ENCODE measurements at regions not wholly inside any gene's neighbourhood (a gene's known extent, or its start where the extent isn't known, plus 50 kb on each side); places are given as distances from the start of the nearest gene placed in this dataset.

DNA sequence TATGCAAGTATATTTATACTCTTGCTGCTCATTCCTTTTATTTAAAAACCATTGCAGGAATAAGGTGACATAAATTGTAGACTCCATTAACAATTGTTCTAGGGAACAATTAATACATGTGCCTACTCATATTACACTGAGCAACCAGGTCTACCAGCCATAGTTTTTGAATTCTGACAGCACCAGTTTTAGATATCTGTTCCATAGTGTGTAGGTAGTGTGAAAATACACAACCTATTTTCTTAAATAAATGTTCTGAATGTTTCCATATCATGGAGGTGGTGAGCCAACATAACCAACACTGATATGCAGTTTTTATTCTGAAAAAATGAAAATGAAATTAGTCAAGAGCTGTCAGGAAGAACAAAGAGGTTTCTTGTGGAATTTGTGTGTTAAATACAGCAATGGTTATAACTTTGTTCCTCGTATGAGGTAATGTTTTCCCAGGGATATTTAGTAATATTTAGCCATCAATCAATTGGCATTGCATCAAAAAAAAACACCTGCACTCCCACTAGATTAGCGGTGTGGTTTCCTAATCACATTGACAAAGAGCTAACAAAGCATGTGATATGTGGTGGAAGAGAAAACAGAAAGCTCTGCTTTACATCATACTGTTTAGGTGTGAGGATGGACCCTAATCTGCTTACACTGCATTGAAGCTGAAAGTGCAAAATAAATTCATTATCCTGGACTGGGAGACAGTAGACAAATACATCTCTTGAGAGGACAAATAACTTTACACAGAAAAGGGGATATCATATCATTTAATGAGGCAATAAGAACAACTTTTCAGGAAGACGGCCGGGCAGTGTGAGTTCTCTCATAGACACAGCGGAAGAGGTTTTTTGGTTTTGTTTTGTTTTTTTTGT lies 369.5 kb upstream of the THBS1 start:
- no peaks in the 10 kb centered on the region for H3K36me3 ChIP-seq (ENCODE audit: insufficient read depth, low read length)
- H3K27me3 ChIP-seq (ENCODE audit: insufficient read depth, low read length), result no peaks in the 10 kb centered on the region
- no peaks in the 10 kb centered on the region for H3K9me2 ChIP-seq (ENCODE audit: low read depth, low read length)
- H3K79me2 ChIP-seq (ENCODE audit: insufficient read depth, low read length), result no peaks in the 10 kb centered on the region
- no peak overlapping the region for H2AFZ ChIP-seq (ENCODE audit: low read length)
- no peak overlapping the region for H3K4me2 ChIP-seq (ENCODE audit: low read length)
- H3F3A ChIP-seq (ENCODE audit: insufficient read depth, low read length), result no peaks in the 10 kb centered on the region
- no peaks in the 10 kb centered on the region for H3K9me3 ChIP-seq (ENCODE audit: low read length)
- H3K9ac ChIP-seq (ENCODE audit: low read length), result no peak overlapping the region
- H3K4me1 ChIP-seq (ENCODE audit: insufficient read depth, low read length, severe bottlenecking), result no peaks in the 10 kb centered on the region
- H3K4me3 ChIP-seq (ENCODE audit: low read depth, low read length, poor library complexity, severe bottlenecking), result no peak overlapping the region
- H4K20me1 ChIP-seq (ENCODE audit: insufficient read depth, low read length), result no peaks in the 10 kb centered on the region
- no peak overlapping the region for H3K27ac ChIP-seq (ENCODE audit: low read depth, low read length, poor library complexity, severe bottlenecking)
- TF ChIP-seq EZH2 (IDR thresholded peaks at IDR 0.05; ENCODE audit: borderline replicate concordance, low read length) (no peak), CTCF (IDR thresholded peaks at IDR 0.05; ENCODE audit: low read length) (no peak)

DNA sequence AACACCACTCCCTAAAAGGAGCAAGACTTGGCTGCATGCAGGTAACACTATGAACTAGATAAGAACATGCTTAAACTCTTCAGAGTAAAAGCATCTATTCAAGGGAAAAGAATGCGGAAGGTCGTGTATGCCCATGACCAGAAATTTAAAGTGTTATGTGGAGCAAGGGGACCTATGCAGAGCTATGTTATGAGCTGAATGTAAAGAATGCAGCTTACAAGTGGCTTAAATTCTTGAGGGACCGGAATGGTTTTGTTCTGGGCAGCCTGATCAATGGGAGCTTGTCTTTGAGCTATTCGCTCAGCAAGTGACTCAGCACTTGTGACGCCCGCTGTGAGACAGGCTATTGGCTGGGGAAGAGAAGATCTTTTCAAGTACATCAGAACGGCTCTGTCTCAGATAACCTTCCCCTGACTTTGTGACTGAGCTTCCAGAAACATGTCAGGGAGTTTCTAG lies 367.5 kb upstream of the THBS1 start:
- TF ChIP-seq CTCF (IDR thresholded peaks at IDR 0.05; ENCODE audit: low read length) (no peak), EZH2 (IDR thresholded peaks at IDR 0.05; ENCODE audit: borderline replicate concordance, low read length) (no peak)
- no peak overlapping the region for H3K27ac ChIP-seq (ENCODE audit: low read depth, low read length, poor library complexity, severe bottlenecking)
- no peaks in the 10 kb centered on the region for H3K4me1 ChIP-seq (ENCODE audit: insufficient read depth, low read length, severe bottlenecking)
- no peaks in the 10 kb centered on the region for H3F3A ChIP-seq (ENCODE audit: insufficient read depth, low read length)
- H3K36me3 ChIP-seq (ENCODE audit: insufficient read depth, low read length), result no peaks in the 10 kb centered on the region
- H4K20me1 ChIP-seq (ENCODE audit: insufficient read depth, low read length), result no peaks in the 10 kb centered on the region
- no peaks in the 10 kb centered on the region for H3K9me2 ChIP-seq (ENCODE audit: low read depth, low read length)
- no peak overlapping the region for H3K4me2 ChIP-seq (ENCODE audit: low read length)
- no peak overlapping the region for H3K4me3 ChIP-seq (ENCODE audit: low read depth, low read length, poor library complexity, severe bottlenecking)
- no peaks in the 10 kb centered on the region for H3K79me2 ChIP-seq (ENCODE audit: insufficient read depth, low read length)
- no peaks in the 10 kb centered on the region for H3K9me3 ChIP-seq (ENCODE audit: low read length)
- no peak overlapping the region for H2AFZ ChIP-seq (ENCODE audit: low read length)
- no peak overlapping the region for H3K9ac ChIP-seq (ENCODE audit: low read length)
- no peaks in the 10 kb centered on the region for H3K27me3 ChIP-seq (ENCODE audit: insufficient read depth, low read length)

DNA sequence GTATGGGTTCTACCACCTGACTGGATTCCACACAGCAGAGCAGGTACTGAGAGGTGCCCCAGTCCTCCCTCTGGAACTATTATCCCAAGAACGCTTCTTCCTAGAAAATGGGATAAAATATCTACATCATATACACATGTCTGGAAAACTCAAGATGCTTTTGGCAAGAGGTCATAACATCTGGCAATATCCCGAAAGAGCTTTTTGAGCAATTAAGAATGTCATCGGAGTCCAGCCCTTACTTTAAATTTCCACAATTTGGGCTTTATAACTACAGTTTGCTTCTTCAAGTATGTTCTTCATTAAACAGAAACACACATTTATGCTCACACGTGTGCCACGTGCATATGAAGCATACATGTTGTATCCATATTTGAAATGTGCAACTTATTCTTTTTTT lies 365.9 kb upstream of the THBS1 start:
- no peak overlapping the region for H2AFZ ChIP-seq (ENCODE audit: low read length)
- no peak overlapping the region for H3K9ac ChIP-seq (ENCODE audit: low read length)
- no peaks in the 10 kb centered on the region for H4K20me1 ChIP-seq (ENCODE audit: insufficient read depth, low read length)
- no peak overlapping the region for H3K4me2 ChIP-seq (ENCODE audit: low read length)
- H3K4me1 ChIP-seq (ENCODE audit: insufficient read depth, low read length, severe bottlenecking), result no peaks in the 10 kb centered on the region
- no peaks in the 10 kb centered on the region for H3F3A ChIP-seq (ENCODE audit: insufficient read depth, low read length)
- H3K79me2 ChIP-seq (ENCODE audit: insufficient read depth, low read length), result no peaks in the 10 kb centered on the region
- no peaks in the 10 kb centered on the region for H3K9me2 ChIP-seq (ENCODE audit: low read depth, low read length)
- no peak for TF ChIP-seq CTCF (IDR thresholded peaks at IDR 0.05; ENCODE audit: low read length)
- no peak for TF ChIP-seq EZH2 (IDR thresholded peaks at IDR 0.05; ENCODE audit: borderline replicate concordance, low read length)
- no peaks in the 10 kb centered on the region for H3K27me3 ChIP-seq (ENCODE audit: insufficient read depth, low read length)
- no peaks in the 10 kb centered on the region for H3K9me3 ChIP-seq (ENCODE audit: low read length)
- no peak overlapping the region for H3K27ac ChIP-seq (ENCODE audit: low read depth, low read length, poor library complexity, severe bottlenecking)
- H3K36me3 ChIP-seq (ENCODE audit: insufficient read depth, low read length), result no peaks in the 10 kb centered on the region
- H3K4me3 ChIP-seq (ENCODE audit: low read depth, low read length, poor library complexity, severe bottlenecking), result no peak overlapping the region
